ENCODE measurements at regions not wholly inside any gene's neighbourhood (a gene's known extent, or its start where the extent isn't known, plus 50 kb on each side); places are given as distances from the start of the nearest gene placed in this dataset.

DNA sequence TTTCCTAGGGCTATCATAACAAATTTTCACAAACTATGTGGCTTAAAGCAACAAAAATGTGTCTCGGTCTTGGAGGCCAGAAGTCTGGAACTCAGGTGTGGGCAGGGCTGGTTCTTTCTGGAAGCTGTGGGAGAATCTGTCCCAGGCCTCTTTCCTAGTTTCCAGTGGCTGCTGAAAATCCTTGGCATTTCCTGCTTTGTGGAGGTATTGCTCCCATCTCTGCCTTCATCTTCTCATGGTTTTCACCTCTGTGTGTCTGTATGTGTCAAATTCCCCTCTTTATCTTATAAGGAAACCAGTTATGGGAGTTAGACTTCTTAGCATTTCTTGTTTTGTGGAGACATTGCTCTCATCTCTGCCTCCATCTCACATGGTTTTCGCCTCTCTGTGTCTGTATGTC, 130.4 kb upstream of the PLET1 start:
- H3K9me3 ChIP-seq (ENCODE audit: control insufficient read depth in 2 of 2, insufficient read depth in 1 of 2, low read depth in 1 of 2, low read length in 1 of 2), result peaks cover 0 to 2% of the 10 kb centered on the region in 2 donors
- no peak overlapping the region for H3K4me3 ChIP-seq (ENCODE audit: low read depth in 1 of 2, low read length in 2 of 2)
- no peaks in the 10 kb centered on the region for H3K36me3 ChIP-seq (ENCODE audit: control insufficient read depth in 2 of 2, insufficient read depth in 2 of 2, low read length in 1 of 2)
- WGBS, 2 donors, result 41 to 45% methylated on average over 2 of the region's 2 CpGs
- no peaks in the 10 kb centered on the region for H3K27me3 ChIP-seq (ENCODE audit: control insufficient read depth in 1 of 2, insufficient read depth in 2 of 2, low read length in 2 of 2)
- H3K27ac ChIP-seq (ENCODE audit: low read depth in 2 of 2, low read length in 1 of 2), result no peak overlapping the region
- no peaks in the 10 kb centered on the region for H3K4me1 ChIP-seq (ENCODE audit: control insufficient read depth in 2 of 2, insufficient read depth in 2 of 2, low read length in 1 of 2)

DNA sequence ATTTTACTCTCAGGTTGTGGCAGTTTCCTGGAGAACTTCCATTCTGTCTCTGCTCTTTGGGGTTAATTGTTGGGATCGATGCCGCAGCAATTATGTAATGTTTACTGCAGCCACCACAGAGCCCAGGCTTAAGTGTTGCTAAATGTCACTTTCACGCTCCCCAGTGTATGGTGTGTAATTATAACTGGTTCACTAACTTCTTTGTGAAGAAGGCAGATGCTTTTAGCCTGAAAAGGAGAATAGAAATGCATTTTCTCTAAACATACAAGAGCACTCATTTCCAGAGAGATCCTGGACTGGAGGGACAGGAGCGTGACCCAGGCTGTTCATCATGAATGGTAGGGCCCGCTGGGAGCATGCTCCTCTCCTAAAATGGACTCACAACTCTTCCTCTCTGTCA, 132.2 kb upstream of the PLET1 start:
- H3K36me3 ChIP-seq (ENCODE audit: control insufficient read depth in 2 of 2, insufficient read depth in 2 of 2, low read length in 1 of 2), result no peaks in the 10 kb centered on the region
- H3K4me3 ChIP-seq (ENCODE audit: low read depth in 1 of 2, low read length in 2 of 2), result no peak overlapping the region
- 66 to 72% methylated on average over 5 of the region's 5 CpGs for WGBS, 2 donors
- H3K27ac ChIP-seq (ENCODE audit: low read depth in 2 of 2, low read length in 1 of 2), result no peak overlapping the region
- no peaks in the 10 kb centered on the region for H3K4me1 ChIP-seq (ENCODE audit: control insufficient read depth in 2 of 2, insufficient read depth in 2 of 2, low read length in 1 of 2)
- peaks cover 0 to 2% of the 10 kb centered on the region in 2 donors for H3K9me3 ChIP-seq (ENCODE audit: control insufficient read depth in 2 of 2, insufficient read depth in 1 of 2, low read depth in 1 of 2, low read length in 1 of 2)
- no peaks in the 10 kb centered on the region for H3K27me3 ChIP-seq (ENCODE audit: control insufficient read depth in 1 of 2, insufficient read depth in 2 of 2, low read length in 2 of 2)

DNA sequence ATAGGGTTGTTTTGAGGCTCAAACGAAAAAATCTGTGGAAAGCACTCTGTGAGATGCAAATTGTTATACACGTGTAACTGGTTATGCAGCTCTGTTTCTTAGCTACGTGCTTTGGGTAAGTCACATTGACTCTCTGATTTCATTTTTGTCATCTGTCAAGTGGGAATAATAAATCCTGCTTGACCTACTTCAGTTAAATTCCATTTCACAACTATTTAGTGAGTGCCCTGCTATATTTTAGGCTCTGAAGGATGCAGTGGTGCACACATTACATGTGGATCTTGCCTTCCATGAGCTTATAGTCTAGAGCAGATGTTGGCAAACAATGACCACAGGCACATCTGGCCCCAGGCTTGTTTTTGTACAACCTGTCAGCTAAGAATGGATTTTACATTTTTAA, 133.6 kb upstream of the PLET1 start:
- H3K27me3 ChIP-seq (ENCODE audit: control insufficient read depth in 1 of 2, insufficient read depth in 2 of 2, low read length in 2 of 2), result no peaks in the 10 kb centered on the region
- H3K4me1 ChIP-seq (ENCODE audit: control insufficient read depth in 2 of 2, insufficient read depth in 2 of 2, low read length in 1 of 2), result no peaks in the 10 kb centered on the region
- no peaks in the 10 kb centered on the region for H3K36me3 ChIP-seq (ENCODE audit: control insufficient read depth in 2 of 2, insufficient read depth in 2 of 2, low read length in 1 of 2)
- H3K9me3 ChIP-seq (ENCODE audit: control insufficient read depth in 2 of 2, insufficient read depth in 1 of 2, low read depth in 1 of 2, low read length in 1 of 2), result peaks cover 0 to 2% of the 10 kb centered on the region in 2 donors
- no peak overlapping the region for H3K27ac ChIP-seq (ENCODE audit: low read depth in 2 of 2, low read length in 1 of 2)
- no peak overlapping the region for H3K4me3 ChIP-seq (ENCODE audit: low read depth in 1 of 2, low read length in 2 of 2)
- 47 to 55% methylated on average over 3 of the region's 3 CpGs for WGBS, 2 donors

DNA sequence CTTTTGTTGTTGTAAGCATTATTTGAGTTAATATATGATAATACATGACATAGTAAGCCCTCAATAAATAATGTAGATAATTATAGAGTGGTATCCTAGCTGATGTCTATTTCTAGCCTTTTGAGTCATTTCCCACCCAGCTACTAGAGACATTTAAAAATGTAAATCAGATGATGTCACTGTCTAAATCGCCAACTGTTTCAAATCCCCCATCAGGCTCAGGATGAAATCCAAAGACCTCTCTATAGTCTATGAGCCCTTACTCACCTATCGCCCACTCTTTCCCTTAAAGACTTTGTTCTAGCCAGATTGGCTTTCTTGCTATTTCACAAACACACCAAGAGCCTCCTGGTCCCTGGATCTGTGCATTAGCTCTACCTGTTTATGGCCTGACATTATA, 135.4 kb upstream of the PLET1 start:
- Histone ChIP-seq H3K27me3 (ENCODE audit: control insufficient read depth in 1 of 2, insufficient read depth in 2 of 2, low read length in 2 of 2) (no peaks in the 10 kb centered on the region), H3K36me3 (ENCODE audit: control insufficient read depth in 2 of 2, insufficient read depth in 2 of 2, low read length in 1 of 2) (no peaks in the 10 kb centered on the region), H3K4me3 (ENCODE audit: low read depth in 1 of 2, low read length in 2 of 2) (no peak overlapping the region), H3K27ac (ENCODE audit: low read depth in 2 of 2, low read length in 1 of 2) (no peak overlapping the region), H3K4me1 (ENCODE audit: control insufficient read depth in 2 of 2, insufficient read depth in 2 of 2, low read length in 1 of 2) (peaks cover 5 to 7% of the 10 kb centered on the region in 2 donors), H3K9me3 (ENCODE audit: control insufficient read depth in 2 of 2, insufficient read depth in 1 of 2, low read depth in 1 of 2, low read length in 1 of 2) (no peaks in the 10 kb centered on the region)
- WGBS, 2 donors, result 75 to 82% methylated on average over 2 of the region's 2 CpGs

DNA sequence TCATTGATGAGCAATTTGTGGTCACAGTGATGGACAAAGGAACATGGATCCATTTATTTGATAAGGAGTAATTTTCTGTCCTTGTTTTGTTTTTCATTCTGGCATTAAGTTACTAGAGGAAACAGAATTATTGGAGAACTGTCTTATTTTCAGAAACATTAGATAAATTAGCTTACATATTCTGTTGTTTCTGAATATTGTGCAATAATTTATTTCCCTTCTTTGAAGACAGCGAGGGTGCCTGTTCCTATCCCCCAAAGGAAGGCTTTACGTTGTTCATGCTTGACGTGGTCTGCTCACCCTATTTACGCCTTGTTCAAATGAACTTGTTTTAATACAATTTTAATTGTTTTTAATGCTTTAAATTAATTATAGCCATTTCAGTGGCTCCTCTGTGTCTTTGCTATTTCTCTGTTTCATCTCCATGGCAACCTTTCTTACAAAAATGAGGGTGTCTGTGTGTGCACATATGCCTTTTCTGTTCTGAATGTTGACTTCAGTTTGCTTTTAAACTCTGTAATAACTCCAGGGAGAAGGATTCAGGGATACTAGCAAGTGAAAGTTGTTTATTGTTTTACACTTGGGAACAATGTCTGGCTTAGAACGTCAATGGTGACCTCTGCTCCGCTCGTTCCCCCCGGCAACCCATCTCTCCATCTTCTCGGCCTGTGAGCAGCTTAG, 138.3 kb upstream of the PLET1 start:
- Histone ChIP-seq H3K9me3 (ENCODE audit: control insufficient read depth in 2 of 2, insufficient read depth in 1 of 2, low read depth in 1 of 2, low read length in 1 of 2) (no peaks in the 10 kb centered on the region), H3K36me3 (ENCODE audit: control insufficient read depth in 2 of 2, insufficient read depth in 2 of 2, low read length in 1 of 2) (no peaks in the 10 kb centered on the region), H3K27me3 (ENCODE audit: control insufficient read depth in 1 of 2, insufficient read depth in 2 of 2, low read length in 2 of 2) (no peaks in the 10 kb centered on the region), H3K27ac (ENCODE audit: low read depth in 2 of 2, low read length in 1 of 2) (no peak overlapping the region), H3K4me1 (ENCODE audit: control insufficient read depth in 2 of 2, insufficient read depth in 2 of 2, low read length in 1 of 2) (peaks cover 5 to 7% of the 10 kb centered on the region in 2 donors), H3K4me3 (ENCODE audit: low read depth in 1 of 2, low read length in 2 of 2) (no peak overlapping the region)
- WGBS, 2 donors, result 79 to 85% methylated on average over 9 of the region's 9 CpGs

DNA sequence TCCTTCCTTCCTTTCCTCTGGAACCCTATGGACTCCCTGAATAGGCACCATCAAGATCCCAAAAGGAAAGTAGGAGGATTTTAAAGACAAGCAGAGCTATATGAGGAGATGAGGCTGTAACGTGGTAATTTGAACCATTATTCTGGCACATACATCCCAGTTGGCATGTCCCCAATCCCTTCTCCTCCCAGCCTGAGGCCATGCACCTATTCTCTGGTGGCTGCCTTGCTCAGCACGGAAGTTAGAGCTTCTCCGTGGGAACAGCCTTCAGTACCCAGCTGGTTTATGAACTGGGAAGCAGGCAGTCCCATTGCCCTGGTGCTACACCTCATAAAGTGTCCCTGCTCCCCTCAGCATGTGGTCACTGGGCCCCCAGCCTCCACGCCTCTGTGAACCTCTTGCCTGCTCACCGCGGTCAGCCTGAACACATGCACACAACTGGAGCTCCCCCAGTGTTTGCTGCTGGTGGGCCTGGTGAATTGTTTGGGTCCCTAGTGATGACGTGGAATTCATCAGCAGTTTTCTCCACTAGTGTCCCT, 139.9 kb upstream of the PLET1 start:
- peaks cover 5 to 7% of the 10 kb centered on the region in 2 donors for H3K4me1 ChIP-seq (ENCODE audit: control insufficient read depth in 2 of 2, insufficient read depth in 2 of 2, low read length in 1 of 2)
- no peaks in the 10 kb centered on the region for H3K27me3 ChIP-seq (ENCODE audit: control insufficient read depth in 1 of 2, insufficient read depth in 2 of 2, low read length in 2 of 2)
- 60 to 73% methylated on average over 7 of the region's 7 CpGs for WGBS, 2 donors
- no peak overlapping the region for H3K4me3 ChIP-seq (ENCODE audit: low read depth in 1 of 2, low read length in 2 of 2)
- H3K36me3 ChIP-seq (ENCODE audit: control insufficient read depth in 2 of 2, insufficient read depth in 2 of 2, low read length in 1 of 2), result no peaks in the 10 kb centered on the region
- H3K27ac ChIP-seq (ENCODE audit: low read depth in 2 of 2, low read length in 1 of 2), result no peak overlapping the region
- no peaks in the 10 kb centered on the region for H3K9me3 ChIP-seq (ENCODE audit: control insufficient read depth in 2 of 2, insufficient read depth in 1 of 2, low read depth in 1 of 2, low read length in 1 of 2)

DNA sequence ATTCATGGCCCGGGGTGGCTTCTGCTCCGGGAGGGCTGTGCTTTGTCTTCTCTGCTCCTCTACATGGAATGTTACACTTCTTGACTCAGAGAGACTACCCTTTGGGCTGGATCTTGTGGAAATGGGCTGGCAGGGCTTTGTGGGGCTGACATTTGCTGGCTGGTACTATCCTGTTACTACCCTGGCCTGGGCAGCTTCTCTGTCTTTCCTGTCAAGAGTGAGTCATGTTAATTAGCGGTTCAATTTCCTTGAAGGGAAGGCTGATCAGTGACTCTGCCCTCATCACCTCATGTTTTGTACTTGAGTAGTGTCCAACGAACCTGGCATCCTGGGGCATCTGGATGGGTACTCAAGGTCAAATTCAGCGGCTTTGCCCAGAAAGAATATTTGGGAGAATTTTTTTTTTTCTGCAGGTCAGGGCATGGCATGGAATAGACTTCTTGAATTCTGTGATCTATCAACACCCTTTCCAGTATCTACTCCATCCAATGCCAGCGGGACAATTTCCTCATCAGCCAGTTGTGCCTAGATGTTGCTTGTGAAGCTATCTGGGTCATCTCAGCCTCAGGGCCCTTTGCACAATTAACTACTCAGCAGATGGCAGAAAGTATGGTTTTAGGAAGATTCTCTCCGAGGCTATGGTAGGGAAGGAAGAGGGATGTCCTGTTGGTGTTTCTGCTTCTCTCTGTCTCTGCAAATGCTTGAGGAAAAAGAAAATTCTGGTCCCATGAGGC, 140.5 kb upstream of the PLET1 start:
- H3K9me3 ChIP-seq (ENCODE audit: control insufficient read depth in 2 of 2, insufficient read depth in 1 of 2, low read depth in 1 of 2, low read length in 1 of 2), result no peaks in the 10 kb centered on the region
- no peaks in the 10 kb centered on the region for H3K36me3 ChIP-seq (ENCODE audit: control insufficient read depth in 2 of 2, insufficient read depth in 2 of 2, low read length in 1 of 2)
- peaks cover 5 to 7% of the 10 kb centered on the region in 2 donors for H3K4me1 ChIP-seq (ENCODE audit: control insufficient read depth in 2 of 2, insufficient read depth in 2 of 2, low read length in 1 of 2)
- WGBS, 2 donors, result 58 to 67% methylated on average over 7 of the region's 7 CpGs
- no peaks in the 10 kb centered on the region for H3K27me3 ChIP-seq (ENCODE audit: control insufficient read depth in 1 of 2, insufficient read depth in 2 of 2, low read length in 2 of 2)
- H3K4me3 ChIP-seq (ENCODE audit: low read depth in 1 of 2, low read length in 2 of 2), result no peak overlapping the region
- no peak overlapping the region for H3K27ac ChIP-seq (ENCODE audit: low read depth in 2 of 2, low read length in 1 of 2)

DNA sequence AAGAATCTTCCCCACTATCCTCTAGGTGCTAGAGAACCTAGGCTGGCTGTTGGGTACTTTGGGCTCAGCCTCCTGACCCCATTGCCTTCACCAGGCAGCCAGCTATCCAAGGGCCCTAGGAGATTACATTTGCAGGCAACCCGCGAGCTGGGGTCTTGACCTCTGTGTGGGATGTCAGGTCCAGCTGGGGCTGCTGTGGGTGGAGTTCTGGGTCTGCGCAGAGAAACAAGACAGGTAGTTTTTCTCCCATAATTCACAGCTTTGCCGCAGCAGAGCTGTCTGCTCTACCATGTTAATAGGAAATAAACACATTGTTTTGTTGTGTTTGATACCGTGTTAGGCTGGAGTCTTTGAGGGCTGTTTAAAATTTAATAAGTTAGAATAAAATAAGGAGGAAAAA, 142.8 kb upstream of the PLET1 start:
- 89 to 93% methylated on average over 5 of the region's 5 CpGs for WGBS, 2 donors
- no peaks in the 10 kb centered on the region for H3K9me3 ChIP-seq (ENCODE audit: control insufficient read depth in 2 of 2, insufficient read depth in 1 of 2, low read depth in 1 of 2, low read length in 1 of 2)
- H3K4me3 ChIP-seq (ENCODE audit: low read depth in 1 of 2, low read length in 2 of 2), result no peak overlapping the region
- no peak overlapping the region for H3K27ac ChIP-seq (ENCODE audit: low read depth in 2 of 2, low read length in 1 of 2)
- no peaks in the 10 kb centered on the region for H3K27me3 ChIP-seq (ENCODE audit: control insufficient read depth in 1 of 2, insufficient read depth in 2 of 2, low read length in 2 of 2)
- H3K4me1 ChIP-seq (ENCODE audit: control insufficient read depth in 2 of 2, insufficient read depth in 2 of 2, low read length in 1 of 2), result peaks cover 5 to 7% of the 10 kb centered on the region in 2 donors
- no peaks in the 10 kb centered on the region for H3K36me3 ChIP-seq (ENCODE audit: control insufficient read depth in 2 of 2, insufficient read depth in 2 of 2, low read length in 1 of 2)

DNA sequence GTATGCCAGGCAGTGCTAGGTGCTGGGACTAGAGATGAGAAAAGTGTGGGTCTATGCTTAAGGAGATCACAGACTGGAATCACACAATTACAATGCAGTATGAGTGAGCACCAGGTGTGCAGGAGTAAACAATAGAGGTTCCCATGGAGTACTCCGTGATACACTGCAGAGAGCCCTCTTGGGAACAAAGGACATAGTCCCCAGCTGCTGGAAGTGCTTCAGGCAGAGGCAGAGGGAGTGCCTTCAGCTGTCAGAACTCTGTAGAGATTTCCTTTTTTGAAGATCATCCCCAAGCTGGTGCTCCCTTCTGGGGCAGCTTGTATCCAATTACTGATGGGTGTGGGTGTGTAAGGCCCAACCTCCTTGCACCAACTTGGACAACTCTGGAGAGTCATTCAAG, 143.5 kb upstream of the PLET1 start:
- 39 to 48% methylated on average over 1 of the region's 1 CpG for WGBS, 2 donors
- Histone ChIP-seq H3K36me3 (ENCODE audit: control insufficient read depth in 2 of 2, insufficient read depth in 2 of 2, low read length in 1 of 2) (no peaks in the 10 kb centered on the region), H3K4me3 (ENCODE audit: low read depth in 1 of 2, low read length in 2 of 2) (no peak overlapping the region), H3K9me3 (ENCODE audit: control insufficient read depth in 2 of 2, insufficient read depth in 1 of 2, low read depth in 1 of 2, low read length in 1 of 2) (no peaks in the 10 kb centered on the region), H3K4me1 (ENCODE audit: control insufficient read depth in 2 of 2, insufficient read depth in 2 of 2, low read length in 1 of 2) (peaks cover 5 to 7% of the 10 kb centered on the region in 2 donors), H3K27me3 (ENCODE audit: control insufficient read depth in 1 of 2, insufficient read depth in 2 of 2, low read length in 2 of 2) (no peaks in the 10 kb centered on the region), H3K27ac (ENCODE audit: low read depth in 2 of 2, low read length in 1 of 2) (no peak overlapping the region)

Data from esophagus (tissue), 2 donors.